ENCODE measurements at regions not wholly inside any gene's neighbourhood (a gene's known extent, or its start where the extent isn't known, plus 50 kb on each side); places are given as distances from the start of the nearest gene placed in this dataset.

DNA sequence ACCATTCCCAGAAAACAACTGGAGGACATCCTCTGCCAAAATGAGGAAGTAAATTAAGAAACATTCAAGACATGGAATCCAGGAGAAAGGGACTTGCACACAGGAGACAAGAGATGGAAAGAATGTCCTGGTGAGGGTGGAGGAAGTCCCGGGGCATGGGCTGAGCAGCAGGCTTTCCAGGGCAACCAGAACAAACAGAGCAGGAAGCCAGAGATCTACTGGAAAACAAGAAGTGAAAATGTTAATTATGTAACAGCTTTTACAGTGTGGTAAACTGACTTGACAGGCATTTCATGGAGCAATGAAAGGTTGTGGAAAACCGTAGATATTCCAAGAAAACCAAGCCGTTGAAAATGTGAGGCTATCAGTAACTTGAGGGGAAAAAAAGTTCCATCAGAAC lies 55.2 kb upstream of the ZNF746 start:
- in situ Hi-C loops (cut with HindIII; ENCODE audit: low pct_unique_long_range_greater_than_20kb, low sequenced_read_pairs) = no loop called here
- no peak for TF ChIP-seq JUND (IDR thresholded peaks at IDR 0.05; ENCODE audit: low read depth)
- no peak for DNase-seq (ENCODE audit: low read depth in 1 of 2, low spot score in 1 of 2)
